Left renal cortex interstitium (tissue), 4 donors: ENCODE measurements at regions not wholly inside any gene's neighbourhood (a gene's known extent, or its start where the extent isn't known, plus 50 kb on each side); places are given as distances from the start of the nearest gene placed in this dataset.
"Not testable (repeated sequence)": the region's sequence is repeated elsewhere in the genome, so short reads cannot be mapped to it uniquely, and the experiment has no call there.

Experiments used
- DNase-seq, 4 donors: peaks; one replicate each; pipeline ENCODE4 v3.0.0-alpha.2; 2013; ENCODE audit warnings: low read depth in 4 of 4, low spot score in 2 of 4, missing footprints in 1 of 4

GRCh38 chr2:176985871-176986270, 226.7 kb upstream of the HNRNPA3 start:
- DNase-seq: no peak

- no peak for DNase-seq
These were observed 226.1 kb upstream of the HNRNPA3 start for GRCh38 chr2:176986487-176986886.

- DNase-seq: no peak
These were observed 221.2 kb upstream of the HNRNPA3 start for GRCh38 chr2:176991411-176991810.

- no peak for DNase-seq
These were observed 215.4 kb upstream of the HNRNPA3 start for GRCh38 chr2:176997074-176997791.

- DNase-seq: no peak
These were observed 214.8 kb upstream of the HNRNPA3 start for GRCh38 chr2:176997792-176998169.

GRCh38 chr2:176999301-176999700, 213.3 kb upstream of the HNRNPA3 start:
- DNase-seq: no peak

- no peak for DNase-seq
These were observed 212.4 kb upstream of the HNRNPA3 start for GRCh38 chr2:177000061-177000714.

- no peak for DNase-seq
These were observed 211.9 kb upstream of the HNRNPA3 start for GRCh38 chr2:177000715-177001072.

- DNase-seq: no peak
These were observed 211.3 kb upstream of the HNRNPA3 start for GRCh38 chr2:177001334-177001733.

GRCh38 chr2:177002983-177003382, 209.6 kb upstream of the HNRNPA3 start:
- no peak for DNase-seq

GRCh38 chr2:177007726-177008125, 204.9 kb upstream of the HNRNPA3 start:
- DNase-seq: not testable (repeated sequence)

- not testable (repeated sequence) for DNase-seq
These were observed 203.9 kb upstream of the HNRNPA3 start for GRCh38 chr2:177008662-177009061.

GRCh38 chr2:177010146-177010545, 202.4 kb upstream of the HNRNPA3 start:
- DNase-seq: no peak

- DNase-seq: no peak
These were observed 201.7 kb upstream of the HNRNPA3 start for GRCh38 chr2:177010861-177011260.

- no peak for DNase-seq
These were observed 197.6 kb upstream of the HNRNPA3 start for GRCh38 chr2:177014946-177015345.

- no peak for DNase-seq
These were observed 197.2 kb upstream of the HNRNPA3 start for GRCh38 chr2:177015356-177015923.

- no peak for DNase-seq
These were observed 192.0 kb upstream of the HNRNPA3 start for GRCh38 chr2:177020524-177021119.

- peak in 1 of 4 donors; percentile 48 for DNase-seq
These were observed 190.8 kb upstream of the HNRNPA3 start for GRCh38 chr2:177021706-177022343.

- DNase-seq: no peak
These were observed 187.8 kb upstream of the HNRNPA3 start for GRCh38 chr2:177024765-177025164.

GRCh38 chr2:177026253-177026652, 186.3 kb upstream of the HNRNPA3 start:
- DNase-seq: no peak

- DNase-seq: no peak
These were observed 185.6 kb upstream of the HNRNPA3 start for GRCh38 chr2:177026956-177027355.
